ENCODE measurements at regions not wholly inside any gene's neighbourhood (a gene's known extent, or its start where the extent isn't known, plus 50 kb on each side); places are given as distances from the start of the nearest gene placed in this dataset.
"Not testable (repeated sequence)": the region's sequence is repeated elsewhere in the genome, so short reads cannot be mapped to it uniquely, and the experiment has no call there.

- DNase-seq: no peak
These were observed 96.0 kb upstream of the MDM1 start for GRCh38 chr12:68428211-68428610.

- no peak for DNase-seq
These were observed 96.8 kb upstream of the MDM1 start for GRCh38 chr12:68428724-68429501.

GRCh38 chr12:68429696-68430095 is 97.5 kb upstream of the MDM1 start:
- DNase-seq: no peak

DNA sequence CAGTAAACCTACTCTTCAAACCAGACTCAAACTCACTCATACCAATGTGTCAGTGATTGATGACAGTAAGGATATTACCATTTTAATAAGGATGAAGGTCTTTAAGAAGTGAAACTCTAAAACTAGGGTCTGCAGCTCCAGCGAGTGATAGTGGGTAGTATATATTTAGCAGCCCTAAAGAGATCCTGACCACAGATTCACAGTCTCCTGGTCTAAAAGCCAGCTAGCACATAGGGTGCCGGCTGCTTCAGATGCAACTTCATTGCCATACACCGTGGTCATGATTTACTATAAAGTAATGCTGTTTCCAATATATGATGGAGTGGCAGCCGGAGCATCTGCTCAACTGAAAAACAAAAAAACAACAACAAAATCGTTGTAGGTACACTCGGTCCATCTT is 99.6 kb upstream of the MDM1 start:
- no peak for DNase-seq

DNA sequence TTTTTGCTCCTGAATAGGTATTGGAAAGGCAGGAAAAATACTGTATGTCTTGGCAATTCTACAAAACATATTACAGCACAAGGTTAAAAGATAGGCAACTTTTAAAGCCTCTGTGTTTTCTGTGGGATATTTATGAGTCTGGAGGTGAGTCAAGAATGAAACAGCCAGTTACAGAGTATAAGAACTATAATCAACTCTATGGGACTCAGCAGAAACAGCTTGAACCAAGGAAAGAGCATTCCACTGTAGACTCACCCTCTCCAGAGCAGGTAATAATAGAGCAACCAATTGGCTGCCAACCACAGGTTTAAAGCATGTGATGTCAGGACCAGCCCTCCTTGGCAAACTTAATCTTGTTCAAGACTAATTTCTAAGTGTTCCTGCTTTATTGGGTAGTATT is 100.5 kb upstream of the MDM1 start:
- no peak for DNase-seq

DNA sequence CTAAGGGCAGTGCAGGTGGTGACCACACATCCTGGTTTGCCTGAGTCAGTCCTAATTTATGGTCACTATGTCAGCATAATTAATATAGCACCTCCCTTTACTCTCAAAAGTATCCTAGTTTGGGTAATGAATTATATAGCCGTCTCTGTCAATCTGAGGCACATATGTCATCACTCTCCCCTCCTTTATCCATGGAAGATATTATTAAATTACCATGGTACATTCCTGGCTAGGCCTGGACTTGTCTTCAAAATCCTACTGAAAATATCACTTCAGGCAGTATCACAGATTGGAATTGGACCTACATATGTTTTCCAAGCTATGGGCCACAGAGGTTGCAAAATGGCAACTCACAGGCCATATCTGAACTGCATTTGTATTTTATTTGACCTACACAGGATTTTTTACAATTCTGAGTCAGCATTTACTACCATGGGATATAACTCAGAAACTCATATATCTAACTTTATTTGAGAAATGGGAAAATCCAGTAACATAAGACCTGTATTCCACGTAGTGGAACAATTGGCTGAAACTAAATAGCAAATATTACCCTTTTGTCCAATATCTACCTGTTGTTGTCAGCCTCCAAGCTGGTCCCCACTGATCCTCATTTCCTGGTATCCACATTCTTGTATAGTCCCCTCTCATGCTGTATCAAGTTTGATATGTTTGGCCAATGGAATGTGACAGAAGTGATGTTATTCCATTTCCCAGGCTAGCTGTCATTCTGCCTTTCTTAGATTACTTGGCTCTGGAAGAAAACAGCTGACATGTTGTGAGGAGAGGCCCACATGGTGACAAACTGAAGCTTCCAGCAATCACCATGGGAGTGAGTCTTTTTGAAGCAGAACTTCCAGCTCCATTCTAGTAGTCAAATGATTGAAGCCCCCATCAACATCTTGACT is 102.5 kb upstream of the MDM1 start:
- DNase-seq: no peak

DNA sequence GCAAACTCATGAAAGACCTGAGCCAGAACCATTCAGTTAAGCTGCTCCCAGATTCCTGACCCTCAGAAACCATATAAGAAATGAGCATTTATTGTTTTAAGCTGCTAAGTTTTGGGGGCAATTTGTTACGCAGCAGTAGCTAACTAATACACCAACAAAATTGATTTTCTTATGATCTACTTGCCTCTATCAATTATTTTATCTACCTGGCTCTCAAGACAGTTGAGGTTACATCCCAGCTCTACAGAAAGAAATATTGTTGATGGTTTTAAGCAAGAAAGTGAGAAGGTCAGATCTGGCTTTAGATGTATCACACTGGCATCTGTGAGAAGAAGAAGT is 103.1 kb upstream of the MDM1 start:
- DNase-seq: no peak

- no peak for DNase-seq
These were observed 103.7 kb upstream of the MDM1 start for GRCh38 chr12:68435816-68436215.

DNA sequence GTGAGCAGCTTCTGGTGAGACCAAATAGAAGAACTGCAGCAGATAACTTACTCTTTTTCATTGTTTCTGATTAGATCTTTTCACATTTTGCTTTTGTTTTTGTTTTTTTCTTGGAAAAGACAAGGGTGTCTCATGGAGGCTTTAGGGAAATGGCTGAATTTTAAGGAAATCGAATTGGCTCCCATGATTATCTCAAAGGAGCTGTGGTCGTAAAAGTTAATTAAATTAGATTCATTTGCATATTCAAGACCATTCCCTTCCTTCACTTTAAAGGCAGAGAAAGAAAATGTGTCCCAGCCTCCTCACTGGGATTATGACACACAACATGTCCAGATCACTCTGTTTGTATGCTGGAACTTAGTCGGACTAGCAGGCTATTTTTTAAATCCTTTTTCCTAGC is 106.4 kb upstream of the MDM1 start:
- no peak for DNase-seq

- no peak for DNase-seq
These were observed 107.3 kb upstream of the MDM1 start for GRCh38 chr12:68439368-68440045.

DNA sequence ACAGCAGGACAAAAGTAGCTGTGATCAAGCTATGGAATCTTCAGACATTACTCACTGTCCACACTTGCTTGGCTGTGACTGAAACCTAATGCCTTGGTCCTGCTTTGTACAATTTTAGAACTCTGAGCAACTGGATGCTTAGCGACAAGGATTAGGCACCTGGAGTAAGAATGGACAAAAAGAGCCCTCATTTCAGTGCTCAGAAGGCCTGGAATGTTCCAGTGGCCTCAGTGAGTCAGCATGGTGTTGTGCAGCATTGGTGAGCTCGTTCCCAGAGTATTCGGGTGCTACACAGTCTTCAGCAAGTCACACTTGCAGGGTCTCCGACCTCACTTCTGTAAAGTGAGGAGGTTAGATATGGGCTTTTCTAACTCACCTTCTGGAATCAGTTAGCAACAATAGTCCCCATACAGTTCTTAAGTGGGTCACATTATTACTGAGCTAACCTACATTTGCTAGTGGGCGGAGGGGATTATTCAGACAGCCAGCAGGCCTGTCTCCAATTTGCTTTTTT is 108.0 kb upstream of the MDM1 start:
- no peak for DNase-seq

GRCh38 chr12:68441167-68441566 is 109.0 kb upstream of the MDM1 start:
- no peak for DNase-seq

- not testable (repeated sequence) for DNase-seq
These were observed 110.3 kb upstream of the MDM1 start for GRCh38 chr12:68442353-68442972.

DNA sequence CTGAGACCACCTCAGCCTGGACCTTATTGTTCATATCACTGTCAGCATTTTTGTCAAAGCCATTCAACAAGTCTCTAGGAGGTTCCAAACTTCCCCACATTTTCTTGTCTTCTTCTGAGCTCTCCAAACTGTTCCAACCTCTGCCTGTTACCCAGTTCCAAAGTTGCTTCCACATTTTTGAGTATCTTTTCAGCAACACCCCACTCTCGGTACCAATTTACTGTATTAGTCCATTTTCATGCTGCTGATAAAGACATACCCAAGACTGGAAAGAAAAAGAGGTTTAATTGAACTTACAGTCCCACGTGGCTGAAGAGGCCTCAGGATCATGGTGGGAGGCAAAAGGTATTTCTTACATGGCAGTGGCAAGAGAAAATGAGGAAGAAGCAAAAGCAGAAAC is 111.5 kb upstream of the MDM1 start:
- not testable (repeated sequence) for DNase-seq

GRCh38 chr12:68445824-68446223 is 113.7 kb upstream of the MDM1 start:
- DNase-seq: no peak

- no peak for DNase-seq
These were observed 114.2 kb upstream of the MDM1 start for GRCh38 chr12:68446384-68446783.

DNA sequence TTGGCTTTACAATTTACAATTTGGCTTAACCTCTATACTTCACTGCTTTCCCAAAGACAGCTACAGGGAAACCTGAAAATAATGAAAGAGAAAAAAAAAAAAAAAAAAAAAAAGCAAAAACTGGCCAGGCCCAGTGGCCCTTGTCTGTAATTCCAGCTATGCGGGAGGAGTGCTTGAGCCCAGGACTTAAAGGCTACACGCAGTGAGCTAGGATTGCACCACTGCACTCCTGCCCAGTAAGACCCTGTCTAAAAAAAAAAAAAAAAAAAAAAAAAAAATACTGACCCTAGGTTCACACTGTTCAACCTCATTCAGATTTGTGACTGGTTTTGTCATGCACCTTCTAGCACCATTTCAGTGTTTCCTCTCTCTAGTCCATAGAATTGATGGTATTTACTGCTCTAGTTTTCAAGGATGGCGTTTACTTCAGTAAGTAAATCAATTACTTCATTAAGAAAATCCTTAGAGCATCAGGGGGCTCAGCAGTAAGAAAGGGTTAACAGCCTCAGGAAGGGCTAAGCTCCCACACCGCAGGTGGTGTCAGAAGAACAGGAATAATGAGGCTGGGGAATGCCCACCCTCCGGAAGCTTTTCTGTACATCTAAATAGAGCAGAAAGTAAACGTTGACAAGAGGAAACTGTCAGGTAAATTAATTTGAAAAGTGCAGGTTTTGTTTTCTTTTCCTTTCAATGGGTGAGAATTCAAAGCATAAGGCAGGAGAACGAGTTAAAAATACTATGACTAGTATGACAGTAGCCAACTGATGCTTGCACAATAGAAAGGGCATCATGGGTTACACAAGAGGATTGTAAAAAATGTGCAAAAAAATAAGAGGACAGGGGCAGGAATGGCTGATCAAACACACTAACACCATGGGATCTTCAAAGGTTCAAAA is 115.0 kb upstream of the MDM1 start:
- DNase-seq: no peak

DNA sequence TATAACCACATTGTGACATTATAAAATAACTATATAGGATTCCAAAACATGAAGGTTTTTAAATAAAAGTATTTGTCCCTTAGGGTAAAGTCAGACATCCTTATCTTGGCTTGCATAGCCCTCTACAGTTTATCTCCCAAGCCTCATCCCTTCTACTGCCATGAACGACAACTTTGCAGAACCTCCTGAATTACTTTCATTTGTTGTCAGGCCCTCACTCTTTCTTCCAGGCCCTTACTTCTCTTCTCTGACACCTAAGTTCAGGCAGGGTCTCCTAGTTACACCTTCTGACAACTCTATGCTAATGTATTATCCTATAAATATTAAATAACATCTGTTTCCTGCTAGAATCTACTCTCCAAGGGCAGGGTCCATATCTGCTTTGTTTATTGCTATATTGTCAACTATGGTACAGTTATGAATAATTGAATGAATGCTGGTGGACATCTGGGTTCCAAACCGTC is 115.7 kb upstream of the MDM1 start:
- no peak for DNase-seq

DNA sequence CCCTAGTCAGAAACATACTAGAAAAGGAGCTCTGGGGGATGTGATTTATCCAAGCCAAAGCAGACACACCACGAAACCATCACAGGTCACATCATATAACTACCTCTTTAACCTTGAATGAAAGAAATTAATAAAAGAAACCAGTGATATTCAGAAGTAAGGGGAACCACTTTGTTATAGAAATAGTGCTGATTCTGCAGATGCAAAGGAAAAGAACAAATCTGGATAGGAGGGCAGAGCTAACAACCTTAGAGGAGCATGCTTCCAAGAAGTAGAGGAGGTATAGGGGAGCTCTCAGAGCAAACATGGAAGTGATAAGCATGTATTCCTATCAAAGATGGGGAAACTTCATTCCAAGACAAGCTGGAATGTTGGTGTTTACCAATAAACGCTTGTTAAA is 117.0 kb upstream of the MDM1 start:
- DNase-seq: no peak

- no peak for DNase-seq
These were observed 118.7 kb upstream of the MDM1 start for GRCh38 chr12:68450947-68451260.

- DNase-seq: no peak
These were observed 119.3 kb upstream of the MDM1 start for GRCh38 chr12:68451261-68452077.

All from NCI-H1930 (cell line).